ENCODE measurements at regions not wholly inside any gene's neighbourhood (a gene's known extent, or its start where the extent isn't known, plus 50 kb on each side); places are given as distances from the start of the nearest gene placed in this dataset.

DNA sequence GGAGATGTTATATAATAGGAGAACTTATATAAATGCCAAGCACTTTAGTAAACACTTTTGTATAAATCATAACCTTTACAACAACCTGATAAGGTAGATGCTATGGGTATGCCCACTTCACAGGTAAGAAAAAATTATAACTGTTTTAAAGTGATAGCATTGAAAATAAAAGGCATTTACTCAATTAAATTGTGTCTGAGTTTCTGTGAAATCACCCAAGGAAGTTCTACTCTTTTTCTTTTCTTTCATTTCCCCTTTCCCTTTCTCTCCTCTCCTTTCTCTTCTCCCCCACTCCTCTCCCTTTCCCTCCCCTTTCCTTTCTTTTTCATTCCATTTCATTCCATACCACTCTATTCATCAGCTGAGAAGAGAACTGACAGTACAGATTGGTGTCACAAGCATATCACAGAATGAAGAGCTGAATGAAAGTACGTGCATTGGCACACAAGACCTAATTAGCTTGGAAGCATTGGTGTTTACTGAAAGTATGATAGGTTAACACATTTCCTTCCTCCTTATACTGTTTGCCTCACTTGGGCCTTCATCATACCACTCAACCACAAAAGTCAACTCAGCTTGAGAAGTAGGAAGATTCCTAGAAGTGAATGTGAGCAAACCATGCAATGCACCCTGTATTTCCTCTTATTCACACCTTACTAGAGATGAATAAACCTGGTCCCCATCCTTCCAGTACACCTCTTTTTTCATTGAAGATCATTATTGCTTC lies 117.9 kb upstream of the AGR3 start:
- WGBS (ENCODE audit: insufficient coverage) = no CpG with 5 or more reads among the region's 1 CpG
- Histone ChIP-seq H3K27ac (ENCODE audit: low read length) (no peak overlapping the region), H3K9me3 (replicated peaks; ENCODE audit: control insufficient read depth, low read depth, low read length) (no peaks in the 10 kb centered on the region), H3K36me3 (ENCODE audit: control insufficient read depth, insufficient read depth, low read length) (no peaks in the 10 kb centered on the region), H3K27me3 (ENCODE audit: control insufficient read depth, insufficient read depth, low read length) (no peaks in the 10 kb centered on the region), H3K4me3 (ENCODE audit: low read length) (no peak overlapping the region), H3K4me1 (ENCODE audit: control insufficient read depth, insufficient read depth, low read length) (no peaks in the 10 kb centered on the region)
- no peak for DNase-seq

DNA sequence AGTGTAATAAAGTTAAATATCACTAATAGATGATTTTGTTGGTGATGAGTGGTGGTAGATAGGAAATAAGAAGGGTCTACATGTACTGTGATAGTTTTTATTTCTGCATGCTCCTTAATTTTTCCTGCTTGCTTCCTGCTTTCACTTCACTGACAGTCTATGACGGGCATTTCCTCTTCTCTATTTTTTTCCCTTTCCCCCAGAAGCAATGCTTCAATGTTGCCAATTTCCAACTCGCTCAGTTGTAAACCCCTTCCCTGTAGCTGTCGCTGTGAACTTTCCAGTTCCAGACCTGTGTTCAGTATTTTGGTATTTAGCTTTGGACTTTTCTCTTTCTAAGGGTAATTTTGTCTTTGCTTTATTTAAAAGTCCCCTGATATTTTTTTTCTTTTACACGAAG lies 123.5 kb upstream of the AGR3 start:
- WGBS (ENCODE audit: insufficient coverage) = 43% methylated on average over 1 of the region's 4 CpGs
- no peak overlapping the region for H3K27ac ChIP-seq (ENCODE audit: low read length)
- no peaks in the 10 kb centered on the region for H3K27me3 ChIP-seq (ENCODE audit: control insufficient read depth, insufficient read depth, low read length)
- H3K9me3 ChIP-seq (replicated peaks; ENCODE audit: control insufficient read depth, low read depth, low read length) = no peaks in the 10 kb centered on the region
- no peak overlapping the region for H3K4me3 ChIP-seq (ENCODE audit: low read length)
- H3K4me1 ChIP-seq (ENCODE audit: control insufficient read depth, insufficient read depth, low read length) = no peaks in the 10 kb centered on the region
- H3K36me3 ChIP-seq (ENCODE audit: control insufficient read depth, insufficient read depth, low read length) = no peaks in the 10 kb centered on the region
- peak; percentile 52 for DNase-seq

DNA sequence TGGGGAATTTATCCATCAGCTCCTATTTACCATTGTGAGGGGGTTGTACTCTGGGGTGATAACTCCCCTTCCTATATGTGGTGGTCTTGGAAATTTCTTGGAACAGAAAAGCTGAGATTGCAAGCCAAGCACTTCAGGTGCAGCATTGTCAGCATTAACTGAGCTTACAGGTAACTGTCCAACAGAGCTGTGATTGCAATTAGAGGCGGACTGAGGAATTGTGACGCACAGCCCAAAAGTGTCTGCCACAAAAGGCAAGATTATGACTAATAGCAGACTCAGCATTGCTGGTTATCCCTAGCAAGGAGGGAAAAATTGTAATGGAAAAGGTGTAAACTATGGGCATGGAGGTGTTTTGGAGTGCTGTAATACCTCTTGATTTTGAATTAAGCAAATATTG lies 126.1 kb upstream of the AGR3 start:
- no peaks in the 10 kb centered on the region for H3K4me1 ChIP-seq (ENCODE audit: control insufficient read depth, insufficient read depth, low read length)

DNA sequence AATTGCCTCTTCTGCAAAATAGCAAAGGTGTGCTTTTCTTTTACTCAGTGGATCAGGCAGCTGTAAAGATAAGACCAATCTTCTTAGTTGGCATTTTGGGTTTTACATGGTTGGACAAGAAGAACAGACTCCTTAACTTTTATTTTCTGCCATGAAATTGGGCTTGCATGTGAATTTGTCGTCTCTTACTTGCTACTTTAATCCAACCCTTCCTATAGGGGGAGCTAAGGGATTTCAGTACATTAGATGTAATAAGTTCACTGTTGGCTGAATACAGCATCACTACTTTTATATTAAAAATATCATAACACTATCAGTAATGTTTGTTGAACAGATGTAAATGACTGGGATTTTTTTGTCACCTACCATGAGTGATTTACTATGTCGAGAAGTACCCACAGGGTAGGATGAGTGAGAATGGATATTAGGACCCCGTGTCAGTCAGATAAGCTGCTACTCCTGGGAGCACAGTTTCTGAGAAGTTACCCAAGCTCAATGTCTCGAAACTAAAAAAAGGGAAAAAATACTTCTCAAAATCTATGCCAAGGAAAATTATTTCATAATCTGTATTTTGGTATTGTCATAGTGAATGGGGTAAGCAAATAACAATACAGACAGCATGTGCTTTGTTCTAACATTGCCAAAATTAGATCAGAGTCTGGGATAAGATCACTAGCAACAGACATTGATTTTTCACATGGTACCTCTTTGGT lies 127.4 kb upstream of the AGR3 start:
- no peaks in the 10 kb centered on the region for H3K27me3 ChIP-seq (ENCODE audit: control insufficient read depth, insufficient read depth, low read length)
- H3K36me3 ChIP-seq (ENCODE audit: control insufficient read depth, insufficient read depth, low read length) = no peaks in the 10 kb centered on the region
- H3K4me3 ChIP-seq (ENCODE audit: low read length) = no peak overlapping the region
- peak; percentile 57 for DNase-seq
- H3K9me3 ChIP-seq (replicated peaks; ENCODE audit: control insufficient read depth, low read depth, low read length) = no peaks in the 10 kb centered on the region
- WGBS (ENCODE audit: insufficient coverage) = no CpG with 5 or more reads among the region's 4 CpGs
- H3K4me1 ChIP-seq (ENCODE audit: control insufficient read depth, insufficient read depth, low read length) = no peaks in the 10 kb centered on the region
- no peak overlapping the region for H3K27ac ChIP-seq (ENCODE audit: low read length)

More for the DNA sequence above, 126.1 kb upstream of the AGR3 start:
- 83% methylated on average over 2 of the region's 2 CpGs for WGBS (ENCODE audit: insufficient coverage)
- Histone ChIP-seq H3K27me3 (ENCODE audit: control insufficient read depth, insufficient read depth, low read length) (no peaks in the 10 kb centered on the region), H3K27ac (ENCODE audit: low read length) (no peak overlapping the region), H3K9me3 (replicated peaks; ENCODE audit: control insufficient read depth, low read depth, low read length) (no peaks in the 10 kb centered on the region), H3K4me3 (ENCODE audit: low read length) (no peak overlapping the region), H3K36me3 (ENCODE audit: control insufficient read depth, insufficient read depth, low read length) (no peaks in the 10 kb centered on the region)
- DNase-seq = no peak

DNA sequence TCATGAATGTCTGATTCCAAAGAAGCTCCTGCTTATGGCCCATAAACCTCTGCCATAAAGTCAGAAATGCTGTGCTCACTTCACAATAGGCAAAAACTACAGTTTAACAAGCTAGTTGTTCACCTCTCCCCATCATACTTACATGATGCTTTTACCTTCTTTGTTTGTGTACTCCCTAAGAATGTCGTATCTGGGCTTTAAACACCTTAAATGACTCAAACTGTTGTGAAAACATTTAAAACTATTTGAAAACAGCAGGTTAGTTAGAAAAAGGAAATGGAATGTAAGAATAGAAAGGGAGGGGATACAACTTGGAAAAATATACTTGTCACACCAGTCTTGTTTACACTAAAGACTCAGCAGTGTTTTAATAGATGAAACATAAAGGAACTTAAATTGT lies 128.2 kb upstream of the AGR3 start:
- Histone ChIP-seq H3K4me1 (ENCODE audit: control insufficient read depth, insufficient read depth, low read length) (no peaks in the 10 kb centered on the region), H3K27ac (ENCODE audit: low read length) (no peak overlapping the region), H3K9me3 (replicated peaks; ENCODE audit: control insufficient read depth, low read depth, low read length) (no peaks in the 10 kb centered on the region), H3K4me3 (ENCODE audit: low read length) (no peak overlapping the region), H3K27me3 (ENCODE audit: control insufficient read depth, insufficient read depth, low read length) (no peaks in the 10 kb centered on the region), H3K36me3 (ENCODE audit: control insufficient read depth, insufficient read depth, low read length) (no peaks in the 10 kb centered on the region)
- no peak for DNase-seq
- WGBS (ENCODE audit: insufficient coverage) = no CpG with 5 or more reads among the region's 1 CpG

DNA sequence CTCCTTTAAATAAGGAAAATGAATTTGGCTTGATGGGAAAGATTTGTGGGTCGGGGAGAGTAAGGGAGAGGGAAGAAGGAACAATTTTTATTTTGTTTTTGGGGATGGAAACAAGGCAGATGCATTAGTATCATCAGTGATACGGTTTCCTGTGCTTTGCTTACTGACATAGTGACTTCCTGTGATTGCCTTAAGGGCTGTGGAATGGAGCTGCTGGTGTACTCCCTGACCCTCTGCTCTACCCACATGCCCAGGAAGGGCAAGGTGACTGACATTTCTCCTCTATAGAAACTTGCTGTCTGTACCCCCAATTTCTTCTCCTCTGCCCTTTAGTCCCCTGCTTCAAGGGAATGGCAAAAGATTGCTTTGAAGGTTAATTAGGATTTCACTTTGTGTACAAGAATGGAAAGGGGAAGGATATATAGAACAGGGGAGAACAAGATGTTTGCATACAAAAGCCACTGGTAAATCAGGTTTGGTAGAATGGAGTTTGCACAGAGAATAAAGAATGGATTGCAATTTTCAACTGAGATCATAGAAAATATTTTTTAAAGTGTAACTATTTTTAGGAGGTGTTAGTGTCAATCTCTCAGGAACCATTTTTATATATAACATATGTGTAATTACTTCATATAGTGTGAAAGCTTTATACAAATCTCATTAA lies 129.0 kb upstream of the AGR3 start:
- no peaks in the 10 kb centered on the region for H3K9me3 ChIP-seq (replicated peaks; ENCODE audit: control insufficient read depth, low read depth, low read length)
- no peaks in the 10 kb centered on the region for H3K27me3 ChIP-seq (ENCODE audit: control insufficient read depth, insufficient read depth, low read length)
- 50% methylated on average over 1 of the region's 2 CpGs for WGBS (ENCODE audit: insufficient coverage)
- H3K36me3 ChIP-seq (ENCODE audit: control insufficient read depth, insufficient read depth, low read length) = no peaks in the 10 kb centered on the region
- no peak overlapping the region for H3K4me3 ChIP-seq (ENCODE audit: low read length)
- DNase-seq = no peak
- H3K27ac ChIP-seq (ENCODE audit: low read length) = no peak overlapping the region
- H3K4me1 ChIP-seq (ENCODE audit: control insufficient read depth, insufficient read depth, low read length) = no peaks in the 10 kb centered on the region

DNA sequence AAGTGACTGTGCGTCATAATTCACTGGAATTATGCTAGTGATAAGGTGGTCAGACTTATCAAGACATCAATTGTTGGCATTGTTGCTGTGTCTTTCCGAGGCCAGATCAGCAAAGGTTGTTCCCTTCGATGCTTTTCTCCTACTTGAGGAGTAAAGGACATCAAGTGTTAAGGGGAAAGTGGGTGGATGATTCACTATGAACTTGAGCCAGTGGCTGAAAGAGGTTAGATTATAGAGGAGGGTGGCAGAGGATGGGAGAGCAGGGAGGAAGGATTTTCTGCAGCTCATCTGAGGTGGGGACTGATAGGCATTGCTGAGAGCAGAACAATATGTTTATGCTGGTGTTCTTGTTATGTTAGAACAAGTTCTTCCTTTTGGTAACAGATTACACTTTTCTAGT lies 131.4 kb upstream of the AGR3 start:
- Histone ChIP-seq H3K36me3 (ENCODE audit: control insufficient read depth, insufficient read depth, low read length) (no peaks in the 10 kb centered on the region), H3K4me1 (ENCODE audit: control insufficient read depth, insufficient read depth, low read length) (no peaks in the 10 kb centered on the region), H3K27ac (ENCODE audit: low read length) (no peak overlapping the region), H3K9me3 (replicated peaks; ENCODE audit: control insufficient read depth, low read depth, low read length) (no peaks in the 10 kb centered on the region), H3K27me3 (ENCODE audit: control insufficient read depth, insufficient read depth, low read length) (no peaks in the 10 kb centered on the region), H3K4me3 (ENCODE audit: low read length) (no peak overlapping the region)
- no peak for DNase-seq
- 88% methylated on average over 3 of the region's 3 CpGs for WGBS (ENCODE audit: insufficient coverage)

DNA sequence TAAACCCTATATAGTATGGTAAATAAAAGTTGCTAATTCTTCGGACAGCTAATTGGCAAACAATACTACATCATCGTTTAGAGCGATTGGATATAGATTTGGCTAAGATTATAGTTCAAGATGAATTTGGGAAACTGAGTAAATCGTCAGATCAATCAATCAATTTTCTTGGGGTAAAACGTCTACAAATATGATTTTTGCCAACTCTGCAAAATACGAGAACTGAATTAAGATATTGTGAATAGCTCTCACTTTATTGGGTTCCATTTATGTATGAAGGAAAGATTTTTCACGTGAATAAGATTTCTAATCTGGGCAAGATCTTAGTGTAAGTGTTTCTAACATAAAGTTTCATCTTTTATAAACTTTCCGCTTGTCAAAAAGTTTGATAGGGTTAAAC lies 132.9 kb upstream of the AGR3 start:
- H3K27ac ChIP-seq (ENCODE audit: low read length) = no peak overlapping the region

DNA sequence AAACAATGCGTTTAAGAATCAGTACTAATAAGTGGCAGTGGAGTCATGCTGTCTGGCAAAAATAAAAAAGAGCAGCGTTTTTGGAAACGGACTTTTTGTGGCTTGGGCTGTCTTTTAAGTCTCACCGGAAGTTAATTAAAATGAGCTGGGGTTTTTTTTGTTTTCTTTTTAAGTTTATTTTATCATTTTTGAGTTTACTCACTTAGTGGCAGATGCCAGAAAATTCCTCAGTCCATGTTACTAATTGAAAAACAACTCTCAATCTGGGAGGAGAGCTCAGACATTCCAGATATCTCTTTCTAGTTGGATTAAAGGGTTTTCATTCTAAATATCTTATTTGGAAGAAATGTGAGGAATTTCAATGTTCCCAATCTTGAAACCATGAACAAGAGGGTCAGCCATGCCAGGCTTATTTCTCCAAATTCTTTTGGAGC lies 133.8 kb upstream of the AGR3 start:
- Histone ChIP-seq H3K27me3 (ENCODE audit: control insufficient read depth, insufficient read depth, low read length) (no peaks in the 10 kb centered on the region), H3K4me3 (ENCODE audit: low read length) (no peak overlapping the region), H3K36me3 (ENCODE audit: control insufficient read depth, insufficient read depth, low read length) (no peaks in the 10 kb centered on the region), H3K4me1 (ENCODE audit: control insufficient read depth, insufficient read depth, low read length) (no peaks in the 10 kb centered on the region), H3K9me3 (replicated peaks; ENCODE audit: control insufficient read depth, low read depth, low read length) (no peaks in the 10 kb centered on the region), H3K27ac (ENCODE audit: low read length) (no peak overlapping the region)
- no CpG with 5 or more reads among the region's 4 CpGs for WGBS (ENCODE audit: insufficient coverage)
- DNase-seq = peak; percentile 18

More for the DNA sequence above, 132.9 kb upstream of the AGR3 start:
- no peak for DNase-seq
- no peaks in the 10 kb centered on the region for H3K4me1 ChIP-seq (ENCODE audit: control insufficient read depth, insufficient read depth, low read length)
- no CpG with 5 or more reads among the region's 8 CpGs for WGBS (ENCODE audit: insufficient coverage)
- H3K36me3 ChIP-seq (ENCODE audit: control insufficient read depth, insufficient read depth, low read length) = no peaks in the 10 kb centered on the region
- no peaks in the 10 kb centered on the region for H3K9me3 ChIP-seq (replicated peaks; ENCODE audit: control insufficient read depth, low read depth, low read length)
- H3K4me3 ChIP-seq (ENCODE audit: low read length) = no peak overlapping the region
- H3K27me3 ChIP-seq (ENCODE audit: control insufficient read depth, insufficient read depth, low read length) = no peaks in the 10 kb centered on the region

DNA sequence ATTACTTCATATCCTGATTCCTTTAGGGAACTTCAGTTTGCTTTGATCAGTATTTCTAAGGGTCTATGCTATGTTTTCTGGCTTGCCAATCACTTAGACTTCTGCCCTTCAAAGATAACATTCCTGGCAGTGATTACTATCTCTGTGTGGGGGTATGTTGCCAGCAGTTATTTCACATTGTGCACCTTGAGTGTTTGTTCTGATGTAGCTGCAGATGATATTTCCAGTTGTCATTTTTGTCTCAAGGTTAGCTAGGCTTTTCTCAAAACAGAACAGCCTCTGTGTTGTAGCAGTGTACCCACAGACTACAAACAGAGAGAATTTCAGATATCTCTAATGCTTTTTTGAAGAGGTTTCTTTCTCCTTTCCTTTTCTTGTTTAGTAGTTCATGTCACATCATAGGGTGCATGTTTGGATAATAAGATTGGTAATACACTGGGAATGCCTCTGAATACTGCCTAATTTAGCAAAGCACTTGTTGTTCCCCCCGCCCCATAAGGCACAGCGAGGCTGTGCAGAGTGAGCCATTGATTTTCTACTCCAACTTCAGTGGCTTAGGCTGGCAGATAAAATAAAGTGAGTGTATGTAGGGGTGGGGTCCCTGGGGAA lies 134.7 kb upstream of the AGR3 start:
- DNase-seq = no peak
- Histone ChIP-seq H3K4me3 (ENCODE audit: low read length) (no peak overlapping the region), H3K27ac (ENCODE audit: low read length) (no peak overlapping the region), H3K4me1 (ENCODE audit: control insufficient read depth, insufficient read depth, low read length) (no peaks in the 10 kb centered on the region), H3K27me3 (ENCODE audit: control insufficient read depth, insufficient read depth, low read length) (no peaks in the 10 kb centered on the region), H3K36me3 (ENCODE audit: control insufficient read depth, insufficient read depth, low read length) (no peaks in the 10 kb centered on the region), H3K9me3 (replicated peaks; ENCODE audit: control insufficient read depth, low read depth, low read length) (no peaks in the 10 kb centered on the region)
- WGBS (ENCODE audit: insufficient coverage) = 70% methylated on average over 2 of the region's 2 CpGs
